HCT116 (cell line): ENCODE measurements at regions not wholly inside any gene's neighbourhood (a gene's known extent, or its start where the extent isn't known, plus 50 kb on each side); places are given as distances from the start of the nearest gene placed in this dataset.

Source experiments
- ATAC-seq: fragments of 200-7000 bp; cut with Tn5 transposase; 2 replicates; pipeline ENCODE4 v1.9.1; 2020; ENCODE audit warnings: mild to moderate bottlenecking, moderate library complexity
- BruUV-seq: library from RNA; stranded (reverse); fragments of 400-500 nt; replicated peaks from 2 replicates; lab custom pipeline; 2021; lab: Mats Ljungman, UMichigan
- CTCF ChIA-PET: fragments of 300-600 bp; sonication (Branson Sonifier 250); formaldehyde crosslinking; loops from one replicate; lab custom pipeline; 2021; ENCODE audit warnings: antibody characterized with exemption; lab: Charles Lee
- POLR2A ChIA-PET: fragments of 300-600, 350-600 bp; sonication (Branson Sonifier 250); formaldehyde crosslinking; loops from one replicate; lab custom pipeline; 2021; ENCODE audit warnings: antibody characterized with exemption; lab: Charles Lee
- RAD21 ChIA-PET, 2 experiments: fragments of 300-600 bp; sonication (Branson Sonifier 250); formaldehyde crosslinking; loops; one replicate each; lab custom pipeline; 2023; ENCODE audit warnings: low total read pairs in 2 of 2; ENCODE audit not compliant: uncharacterized antibody in 2 of 2, unreplicated experiment in 2 of 2, low non-redundant PET in 1 of 2; lab: Charles Lee
- DNase-seq: peaks from one replicate; pipeline ENCODE4 v3.0.0-alpha.2; 2010; ENCODE audit warnings: low read depth, low spot score
- H2AFZ ChIP-seq: fragments of 200-600 bp; shearing (Covaris generic), sonication (generic); 2 replicates; pipeline ENCODE4 v1.6.1; 2017; ENCODE audit warnings: low read depth, mixed run types, mixed read lengths, antibody characterized with exemption, low read length; ENCODE audit not compliant: poor library complexity, severe bottlenecking
- H3K27ac ChIP-seq: 2 replicates; pipeline ENCODE4 v1.5.1; 2012; ENCODE audit warnings: low read depth, low read length
- H3K27me3 ChIP-seq: fragments of 200-600 bp; sonication (generic); 2 replicates; pipeline ENCODE4 v1.6.1; 2016; ENCODE audit warnings: mixed run types, low read length, mixed read lengths; ENCODE audit not compliant: insufficient read depth
- H3K36me3 ChIP-seq, 2 experiments: fragments of 200-500 bp in 1 of 2; fragments of 200-600 bp in 1 of 2; sonication (Bioruptor generic) in 1 of 2; sonication (generic) in 1 of 2; 2 replicates each; pipeline versions ENCODE4 v1.5.1 to v1.6.1; 2014 to 2016; ENCODE audit warnings: low read length in 2 of 2, inconsistent platforms in 1 of 2, mixed read lengths in 1 of 2, mixed run types in 1 of 2; ENCODE audit not compliant: insufficient read depth in 2 of 2, control insufficient read depth in 1 of 2
- H3K4me1 ChIP-seq, 2 experiments: fragments of 200-600 bp in 1 of 2; sonication (generic) in 1 of 2; 2 replicates each; pipeline versions ENCODE4 v1.5.1 to v1.6.1; 2012 to 2017; ENCODE audit warnings: low read length in 2 of 2, inconsistent platforms in 1 of 2, mild to moderate bottlenecking in 1 of 2, mixed read lengths in 1 of 2, mixed run types in 1 of 2, moderate library complexity in 1 of 2; ENCODE audit not compliant: insufficient read depth in 2 of 2, control insufficient read depth in 1 of 2
- H3K4me2 ChIP-seq: fragments of 200-600 bp; sonication (generic); 2 replicates; pipeline ENCODE4 v1.6.1; 2017; ENCODE audit warnings: mixed run types, low read length, mixed read lengths
- H3K4me3 ChIP-seq, 2 experiments: fragments of 200-600 bp in 1 of 2; sonication (generic) in 1 of 2; replicated peaks in 1 of 2; 2 replicates each; pipeline ENCODE4 v1.5.1; 2011 to 2016; ENCODE audit warnings: low read length in 2 of 2, control low read depth in 1 of 2, low read depth in 1 of 2, mild to moderate bottlenecking in 1 of 2, mixed read lengths in 1 of 2, mixed run types in 1 of 2
- H3K79me2 ChIP-seq: fragments of 200-600 bp; sonication (generic); 2 replicates; pipeline ENCODE4 v1.6.1; 2017; ENCODE audit warnings: mild to moderate bottlenecking, mixed run types, low read length, moderate library complexity, mixed read lengths; ENCODE audit not compliant: insufficient read depth
- H3K9ac ChIP-seq: fragments of 200-600 bp; sonication (generic); 2 replicates; pipeline ENCODE4 v1.6.1; 2016; ENCODE audit warnings: low read length, mixed read lengths
- H3K9me2 ChIP-seq: fragments of 200-600 bp; sonication (generic), shearing (Covaris generic); 2 replicates; pipeline ENCODE4 v1.6.1; 2017; ENCODE audit warnings: mixed run types, mild to moderate bottlenecking, moderate library complexity; ENCODE audit not compliant: insufficient read depth
- H3K9me3 ChIP-seq, 2 experiments: fragments of 200-500 bp in 1 of 2; fragments of 200-600 bp in 1 of 2; sonication (Bioruptor generic) in 1 of 2; sonication (generic) in 1 of 2; 2 replicates each; pipeline ENCODE4 v1.6.1; 2014 to 2017; ENCODE audit warnings: low read length in 2 of 2, mixed read lengths in 2 of 2, inconsistent platforms in 1 of 2, low read depth in 1 of 2, mild to moderate bottlenecking in 1 of 2, mixed run types in 1 of 2, moderate library complexity in 1 of 2; ENCODE audit not compliant: control insufficient read depth in 1 of 2, insufficient read depth in 1 of 2
- H4K20me1 ChIP-seq: fragments of 200-600 bp; sonication (generic), shearing (Covaris generic); 2 replicates; pipeline ENCODE4 v1.6.1; 2017; ENCODE audit warnings: mixed run types, mild to moderate bottlenecking, moderate library complexity; ENCODE audit not compliant: insufficient read depth
- ATF3 ChIP-seq: IDR thresholded peaks from 2 replicates; pipeline ENCODE4 v1.6.1; 2012
- CBX3 ChIP-seq: IDR thresholded peaks from 2 replicates; pipeline ENCODE4 v1.6.1; 2012; ENCODE audit warnings: low read depth
- CTCF ChIP-seq, 3 experiments: fragments of 200-600 bp in 1 of 3; sonication (generic) in 1 of 3; IDR thresholded peaks in 2 of 3; conservative IDR thresholded peaks in 1 of 3; 2 replicates each; pipeline ENCODE4 v1.5.1; 2012 to 2017; ENCODE audit warnings: low read depth in 2 of 3, low read length in 2 of 3, antibody characterized with exemption in 1 of 3, borderline replicate concordance in 1 of 3, control low read depth in 1 of 3, mild to moderate bottlenecking in 1 of 3, mixed read lengths in 1 of 3, mixed run types in 1 of 3, moderate library complexity in 1 of 3; ENCODE audit not compliant: insufficient read depth in 1 of 3
- EGR1 ChIP-seq: IDR thresholded peaks from 2 replicates; pipeline ENCODE4 v1.6.1; 2012; ENCODE audit warnings: low read depth
- ELF1 ChIP-seq: IDR thresholded peaks from 2 replicates; pipeline ENCODE4 v1.6.1; 2012; ENCODE audit warnings: low read depth, borderline replicate concordance
- EZH2 ChIP-seq: fragments of 200-600 bp; sonication (generic); IDR thresholded peaks from 2 replicates; pipeline ENCODE4 v1.6.1; 2017; ENCODE audit warnings: antibody characterized with exemption, mixed run types
- EZH2phosphoT487 ChIP-seq: fragments of 200-600 bp; IDR thresholded peaks from 2 replicates; pipeline ENCODE4 v1.6.1; 2018; ENCODE audit warnings: antibody characterized with exemption, borderline replicate concordance
- FOSL1 ChIP-seq: IDR thresholded peaks from 2 replicates; pipeline ENCODE4 v1.6.1; 2012; ENCODE audit warnings: low read depth
- JUND ChIP-seq: IDR thresholded peaks from 2 replicates; pipeline ENCODE4 v1.6.1; 2012
- MAX ChIP-seq: IDR thresholded peaks from 2 replicates; pipeline ENCODE4 v1.6.1; 2012
- POLR2A ChIP-seq: IDR thresholded peaks from 2 replicates; pipeline ENCODE4 v1.7.0; 2011; ENCODE audit warnings: borderline replicate concordance; ENCODE audit not compliant: insufficient read depth, insufficient read length; ENCODE audit errors: extremely low read depth
- POLR2AphosphoS5 ChIP-seq: IDR thresholded peaks from 2 replicates; pipeline ENCODE4 v1.6.1; 2011; ENCODE audit warnings: mild to moderate bottlenecking, low read depth, low read length, moderate library complexity
- RAD21 ChIP-seq: IDR thresholded peaks from 2 replicates; pipeline ENCODE4 v1.6.1; 2012; ENCODE audit warnings: low read depth, mild to moderate bottlenecking
- REST ChIP-seq: IDR thresholded peaks from 2 replicates; pipeline ENCODE4 v1.6.1; 2012; ENCODE audit warnings: low read depth
- SIN3A ChIP-seq: IDR thresholded peaks from 2 replicates; pipeline ENCODE4 v1.6.1; 2012; ENCODE audit warnings: low read depth
- SP1 ChIP-seq: IDR thresholded peaks from 2 replicates; pipeline ENCODE4 v1.6.1; 2012; ENCODE audit warnings: low read depth
- YY1 ChIP-seq: IDR thresholded peaks from 2 replicates; pipeline ENCODE4 v1.6.1; 2011; ENCODE audit warnings: low read length, low read depth, moderate library complexity, mild to moderate bottlenecking; ENCODE audit not compliant: insufficient replicate concordance; ENCODE audit errors: extremely low read depth
- ZBTB33 ChIP-seq: IDR thresholded peaks from 2 replicates; pipeline ENCODE4 v1.6.1; 2011; ENCODE audit warnings: mild to moderate bottlenecking, low read length, moderate library complexity; ENCODE audit not compliant: insufficient replicate concordance; ENCODE audit errors: extremely low read depth
- ZFX ChIP-seq: fragments of 450-650 bp; IDR thresholded peaks from 2 replicates; pipeline ENCODE4 v1.6.1; 2017
- ZNF274 ChIP-seq: fragments of 200-500 bp; sonication (Bioruptor generic); IDR thresholded peaks from 2 replicates; pipeline ENCODE4 v1.6.1; 2014; ENCODE audit warnings: mild to moderate bottlenecking, low read depth, low read length, inconsistent platforms
- intact Hi-C: fragments of 100-400 bp; cut with micrococcal nuclease; formaldehyde crosslinking; loops from 2 replicates; pipeline ENCODE4 v1.10.0; 2022

- Histone ChIP-seq H3K9me3 (peaks cover 0 to 7% of the 10 kb centered on the region in 2 experiments; a peak in 1 of 4 replicates), H3K4me1 (peaks cover 0 to 9% of the 10 kb centered on the region in 2 experiments; a peak in 3 of 4 replicates)
- TF ChIP-seq ZBTB33 (no peak), CBX3 (no peak), SIN3A (no peak), EZH2 (no peak), RAD21 (no peak), ZFX (no peak), ZNF274 (no peak), JUND (no peak), REST (no peak), MAX (no peak), EGR1 (no peak), CTCF (IDR thresholded peaks at IDR 0.05 in 2 of 3, conservative IDR thresholded peaks at IDR 0.05 in 1 of 3; ENCODE audit: borderline replicate concordance in 1 of 3, insufficient read depth in 1 of 3, low read depth in 2 of 3, low read length in 2 of 3) (no peak), YY1 (no peak), POLR2A (no peak), ELF1 (no peak), EZH2phosphoT487 (no peak), FOSL1 (no peak), POLR2AphosphoS5 (no peak), ATF3 (no peak), SP1 (no peak)
- TF ChIP-seq, all 23 proteins: peak for 0
- Histone ChIP-seq H3K27me3 (peaks cover 4% of the 10 kb centered on the region; the same call in 1 of the 2 replicates), H4K20me1 (no peaks in the 10 kb centered on the region), H3K27ac (no peak overlapping the region), H3K79me2 (no peaks in the 10 kb centered on the region), H3K4me3 (no peak overlapping the region), H3K36me3 (no peaks in the 10 kb centered on the region), H2AFZ (no peak overlapping the region), H3K9ac (no peak overlapping the region), H3K4me2 (no peak overlapping the region), H3K9me2 (no peaks in the 10 kb centered on the region)
- intact Hi-C loops = no loop called here
- RAD21 ChIA-PET = no interaction called here
- DNase-seq (no peak), ATAC-seq (no peak)
- no TSS peak for BruUV-seq
- CTCF ChIA-PET = no interaction called here
- POLR2A ChIA-PET = no interaction called here
Observed at GRCh38 chr2:239762655-239763269, 262.4 kb downstream of the NDUFA10 start.
